ENCODE measurements at regions not wholly inside any gene's neighbourhood (a gene's known extent, or its start where the extent isn't known, plus 50 kb on each side); places are given as distances from the start of the nearest gene placed in this dataset.

GRCh38 chr9:72465593-72465984, 55.8 kb upstream of the TMC1 start:
- no peak for TF ChIP-seq CTCF (tag by site-specific recombination; IDR thresholded peaks at IDR 0.05)
- TF ChIP-seq ZNF549 (tag by site-specific recombination; IDR thresholded peaks at IDR 0.05), result no peak
- TF ChIP-seq ZBTB1 (tag by site-specific recombination; IDR thresholded peaks at IDR 0.05), result no peak
- no peak for TF ChIP-seq ZBTB44 (tag by site-specific recombination; IDR thresholded peaks at IDR 0.05)
- TF ChIP-seq SP7 (tag by site-specific recombination; IDR thresholded peaks at IDR 0.05), result no peak
- TF ChIP-seq REST (tag by site-specific recombination; IDR thresholded peaks at IDR 0.05), result no peak
- no peak for TF ChIP-seq ZNF785 (tag by site-specific recombination; IDR thresholded peaks at IDR 0.05)
